ENCODE measurements at regions not wholly inside any gene's neighbourhood (a gene's known extent, or its start where the extent isn't known, plus 50 kb on each side); places are given as distances from the start of the nearest gene placed in this dataset.

- no peak for DNase-seq
These were observed 135.6 kb upstream of the SMIM21 start for GRCh38 chr18:75563150-75563549.

- no peak for DNase-seq
These were observed 134.7 kb upstream of the SMIM21 start for GRCh38 chr18:75562216-75562615.

GRCh38 chr18:75558790-75559189 is 131.3 kb upstream of the SMIM21 start:
- no peak for DNase-seq

GRCh38 chr18:75556841-75557240 is 129.3 kb upstream of the SMIM21 start:
- no peak for DNase-seq

- DNase-seq, result no peak
These were observed 127.2 kb upstream of the SMIM21 start for GRCh38 chr18:75554644-75555185.

- no peak for DNase-seq
These were observed 126.7 kb upstream of the SMIM21 start for GRCh38 chr18:75554176-75554575.

- no peak for DNase-seq
These were observed 125.5 kb upstream of the SMIM21 start for GRCh38 chr18:75553021-75553420.

DNA sequence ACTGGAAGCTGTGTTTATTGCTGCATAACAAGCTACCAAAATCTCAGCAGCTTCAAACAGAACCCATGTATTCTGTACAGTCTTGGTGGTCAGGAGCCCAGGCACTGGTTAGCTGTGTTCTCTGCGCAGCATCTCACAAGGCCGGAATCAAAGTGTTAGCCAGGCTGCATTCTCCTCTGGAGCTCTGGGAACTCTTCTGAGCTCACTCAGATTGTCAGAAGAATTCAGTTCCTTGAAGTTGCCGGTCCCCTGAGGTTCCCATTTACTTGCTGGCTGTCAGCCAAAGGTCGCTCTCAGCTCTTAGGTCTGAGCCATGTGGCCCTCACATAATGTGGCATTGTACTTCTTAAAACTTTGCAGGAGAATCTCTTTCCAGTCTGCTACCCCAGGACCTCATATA is 123.6 kb upstream of the SMIM21 start:
- DNase-seq, result no peak

- DNase-seq, result peak; percentile 79
These were observed 120.9 kb upstream of the SMIM21 start for GRCh38 chr18:75548353-75548905.

- no peak for DNase-seq
These were observed 119.5 kb upstream of the SMIM21 start for GRCh38 chr18:75546964-75547363.

DNA sequence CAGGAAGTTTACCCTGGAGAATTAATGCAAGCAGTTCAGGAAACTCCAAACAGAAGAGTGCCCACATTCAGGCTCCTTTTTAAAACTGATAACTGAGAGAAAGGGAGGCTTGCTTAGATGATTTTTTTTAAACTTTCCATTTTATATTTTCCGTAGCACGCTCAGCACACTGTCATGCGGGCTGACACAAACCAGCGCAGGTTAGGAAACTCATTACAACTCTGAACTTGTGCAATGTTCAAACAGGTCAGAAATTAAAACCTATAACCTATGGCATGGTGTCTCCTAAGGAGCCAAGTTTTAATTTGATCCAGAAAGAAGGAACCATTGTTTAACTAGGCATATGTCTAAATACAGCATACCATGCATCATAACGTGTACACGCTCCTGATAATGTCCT is 117.7 kb upstream of the SMIM21 start:
- no peak for DNase-seq

- no peak for DNase-seq
These were observed 117.0 kb upstream of the SMIM21 start for GRCh38 chr18:75544496-75544895.

- no peak for DNase-seq
These were observed 116.6 kb upstream of the SMIM21 start for GRCh38 chr18:75544051-75544481.

DNA sequence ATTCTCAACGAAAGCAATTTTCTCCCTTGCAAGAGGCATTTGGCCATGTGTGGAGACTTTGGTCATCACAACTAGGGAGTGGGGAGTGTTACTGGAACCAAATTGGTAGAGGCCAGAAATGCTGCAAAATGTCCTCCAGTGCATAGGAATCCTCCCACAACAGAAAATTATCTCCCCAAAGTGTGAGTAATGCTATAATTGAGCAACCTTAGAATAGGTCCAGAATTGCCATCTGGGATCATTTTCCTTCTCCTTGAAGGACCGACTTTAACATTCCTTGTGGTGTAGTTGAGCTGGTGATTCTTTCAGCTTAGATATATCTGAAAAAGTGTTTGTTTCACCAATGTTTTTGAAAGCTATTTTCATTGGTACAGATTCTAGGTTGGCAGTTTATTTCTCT is 111.2 kb upstream of the SMIM21 start:
- no peak for DNase-seq

GRCh38 chr18:75533950-75534349 is 106.4 kb upstream of the SMIM21 start:
- DNase-seq, result no peak

- DNase-seq, result no peak
These were observed 105.7 kb upstream of the SMIM21 start for GRCh38 chr18:75533209-75533608.

- no peak for DNase-seq
These were observed 104.5 kb upstream of the SMIM21 start for GRCh38 chr18:75531851-75532459.

GRCh38 chr18:75531212-75531850 is 103.8 kb upstream of the SMIM21 start:
- no peak for DNase-seq

DNA sequence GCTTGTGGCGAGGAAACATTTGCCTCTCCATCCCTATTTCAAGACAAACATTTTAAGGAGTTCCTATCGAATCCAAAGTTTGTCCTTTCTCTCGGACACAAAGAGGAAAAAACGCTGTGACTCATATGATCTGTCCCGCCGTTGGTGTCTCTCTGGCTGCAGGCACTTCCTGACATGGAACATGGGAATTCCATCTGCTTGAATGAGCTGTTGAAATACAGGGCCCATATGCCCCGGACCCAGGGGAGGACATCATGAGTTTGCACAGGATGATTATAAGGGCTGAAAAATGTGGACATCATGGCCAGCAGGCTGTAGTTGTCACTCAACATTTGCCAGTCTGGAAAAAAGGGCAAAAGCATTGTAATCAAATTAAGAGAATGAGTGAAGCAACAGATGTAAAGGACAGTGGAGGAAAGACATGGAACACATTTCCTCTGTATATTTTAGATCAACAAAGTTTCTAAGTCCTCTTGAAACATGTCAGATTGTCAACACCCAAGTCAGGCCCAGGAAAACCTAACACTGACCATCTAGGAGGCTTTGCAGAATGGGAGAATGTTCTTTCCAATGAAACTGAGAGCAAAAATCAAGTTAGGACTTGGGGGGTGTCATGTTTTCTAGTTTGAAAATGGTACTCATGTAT is 103.2 kb upstream of the SMIM21 start:
- no peak for DNase-seq

DNA sequence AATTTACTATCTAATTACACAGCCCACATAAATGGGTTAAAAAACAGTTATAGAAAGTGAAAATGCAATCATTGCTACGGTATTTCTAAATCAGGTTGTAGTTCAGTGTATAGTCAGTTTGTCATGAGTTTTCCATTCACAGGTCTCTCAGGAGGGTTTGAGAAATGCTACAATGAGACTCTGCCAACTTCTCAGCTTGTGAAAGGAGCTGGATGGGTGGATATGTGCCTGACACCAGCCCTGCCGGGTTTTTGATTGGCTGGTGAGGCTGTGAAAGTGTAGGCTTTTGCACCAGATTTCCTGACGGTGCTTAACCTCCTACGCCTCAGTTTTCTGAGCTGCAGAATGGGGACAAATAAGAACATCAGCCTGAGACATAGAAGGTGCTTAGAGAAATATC is 102.6 kb upstream of the SMIM21 start:
- no peak for DNase-seq

DNA sequence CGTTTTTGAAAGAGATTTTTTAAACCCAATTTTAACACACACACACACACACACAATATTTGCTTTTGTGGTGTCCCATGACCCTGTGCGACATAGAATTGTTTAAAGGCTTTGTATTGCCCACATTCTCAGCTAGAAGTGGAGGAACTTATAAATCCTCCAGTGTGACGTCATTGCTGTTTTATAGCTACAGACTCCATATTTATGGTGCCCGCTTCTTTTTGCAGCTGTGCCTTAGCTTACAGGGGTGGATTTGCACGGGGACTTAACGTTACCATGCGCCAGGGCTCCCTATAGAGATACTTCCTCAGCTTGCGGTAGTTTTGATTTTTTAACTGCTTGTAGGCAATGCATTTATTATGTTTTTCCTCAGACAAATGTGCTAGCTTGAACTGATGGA is 101.9 kb upstream of the SMIM21 start:
- DNase-seq, result no peak

DNA sequence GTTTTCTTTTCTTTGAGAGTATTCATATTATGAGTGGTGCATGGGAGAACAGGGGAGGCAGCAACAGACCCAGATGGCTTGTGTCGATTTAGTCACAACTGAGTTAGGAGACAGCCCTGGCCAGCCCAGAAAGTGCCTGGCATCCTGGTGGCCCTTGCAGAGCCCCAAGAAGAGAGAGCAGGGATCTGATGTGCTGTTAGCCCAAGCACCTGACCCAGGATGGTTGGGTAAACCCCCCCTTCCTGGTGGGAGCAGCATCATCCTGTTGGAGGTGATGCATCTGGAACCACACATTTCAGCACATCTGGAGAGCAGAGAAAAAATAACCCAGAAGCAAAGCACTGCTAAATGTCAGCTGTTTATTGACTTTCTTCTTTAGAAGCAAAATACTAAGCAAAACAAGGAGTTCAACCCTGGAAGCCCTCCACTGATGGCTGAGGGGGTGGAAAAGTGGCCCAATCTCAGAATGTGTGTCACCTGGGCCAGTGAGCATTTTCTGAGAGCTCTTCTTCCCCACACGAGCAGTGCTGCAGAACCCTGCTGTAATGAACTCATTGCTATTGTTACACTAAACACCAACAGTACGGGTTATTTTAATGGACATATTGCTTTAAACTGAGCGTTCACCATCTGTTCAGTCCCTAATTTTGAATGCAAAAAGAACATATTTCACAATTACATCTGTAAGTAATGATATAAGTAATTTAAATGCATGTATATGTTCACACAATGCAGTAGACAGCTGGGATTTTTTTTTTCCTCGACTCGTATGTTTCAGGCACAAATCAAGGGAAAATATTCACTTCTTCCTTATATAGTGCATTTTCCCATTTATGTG is 100.6 kb upstream of the SMIM21 start:
- DNase-seq, result no peak

GRCh38 chr18:75526038-75526437 is 98.5 kb upstream of the SMIM21 start:
- no peak for DNase-seq

All from NCI-H526 treated with DMSO at 0.1 percent for 48 hours (cell line).